ENCODE measurements at regions not wholly inside any gene's neighbourhood (a gene's known extent, or its start where the extent isn't known, plus 50 kb on each side); places are given as distances from the start of the nearest gene placed in this dataset.
A peak's percentile ranks its signal among the peaks of the same experiment; 100 is the strongest.
"Not testable (repeated sequence)": the region's sequence is repeated elsewhere in the genome, so short reads cannot be mapped to it uniquely, and the experiment has no call there.

GRCh38 chrX:151042842-151043241 is 59.7 kb downstream of the HMGB3 start:
- 45% methylated on average over 2 of the region's 2 CpGs for WGBS (ENCODE audit: insufficient coverage, low coverage, low lambda C conversion rate, missing lambda C conversion rate)
- DNase-seq: no peak
- H3K4me3 ChIP-seq: no peak overlapping the region
- TF ChIP-seq CTCF (IDR thresholded peaks at IDR 0.05) (no peak), POLR2A (IDR thresholded peaks at IDR 0.05) (no peak)
- H3K27me3 ChIP-seq: no peaks in the 10 kb centered on the region
- peak in 2 of 4 donors; percentile 42 to 52 for ATAC-seq
- H3K4me1 ChIP-seq: no peaks in the 10 kb centered on the region
- H3K36me3 ChIP-seq: no peaks in the 10 kb centered on the region
- H3K27ac ChIP-seq: no peak overlapping the region
- intact Hi-C loops (cut with DNase I): no loop called here
- no peaks in the 10 kb centered on the region for H3K9me3 ChIP-seq

GRCh38 chrX:151066373-151066772 is 83.2 kb downstream of the HMGB3 start:
- DNase-seq; H3K9me3 ChIP-seq; intact Hi-C loops (cut with DNase I); H3K36me3 ChIP-seq; H3K27me3 ChIP-seq; H3K4me1 ChIP-seq; ATAC-seq; H3K27ac ChIP-seq; H3K4me3 ChIP-seq: not testable (repeated sequence)
- 65% methylated on average over 2 of the region's 3 CpGs for WGBS (ENCODE audit: insufficient coverage, low coverage, low lambda C conversion rate, missing lambda C conversion rate)

GRCh38 chrX:151073767-151074166 is 90.6 kb downstream of the HMGB3 start:
- intact Hi-C loops (cut with DNase I): no loop called here
- no peaks in the 10 kb centered on the region for H3K27me3 ChIP-seq
- H3K4me1 ChIP-seq: no peaks in the 10 kb centered on the region
- ATAC-seq (no peak), DNase-seq (no peak)
- no peak overlapping the region for H3K4me3 ChIP-seq
- H3K36me3 ChIP-seq: no peaks in the 10 kb centered on the region
- H3K27ac ChIP-seq: no peak overlapping the region
- H3K9me3 ChIP-seq: no peaks in the 10 kb centered on the region
- 88% methylated on average over 2 of the region's 12 CpGs for WGBS (ENCODE audit: insufficient coverage, low coverage, low lambda C conversion rate, missing lambda C conversion rate)
- no peak for TF ChIP-seq CTCF (IDR thresholded peaks at IDR 0.05)
- TF ChIP-seq POLR2A (IDR thresholded peaks at IDR 0.05): no peak

GRCh38 chrX:151081016-151081415 is 95.4 kb upstream of the GPR50 start:
- no peaks in the 10 kb centered on the region for H3K36me3 ChIP-seq
- no peak overlapping the region for H3K4me3 ChIP-seq
- H3K4me1 ChIP-seq: peaks cover 0 to 17% (median 2%) of the 10 kb centered on the region in 4 donors
- no peaks in the 10 kb centered on the region for H3K9me3 ChIP-seq
- H3K27me3 ChIP-seq: no peaks in the 10 kb centered on the region
- DNase-seq (no peak), ATAC-seq (no peak)
- TF ChIP-seq POLR2A (IDR thresholded peaks at IDR 0.05) (no peak), CTCF (IDR thresholded peaks at IDR 0.05) (no peak)
- no peak overlapping the region for H3K27ac ChIP-seq
- intact Hi-C loops (cut with DNase I): loop anchor here (5.0 kb wide), 1 partner anchor 309 kb away; no protein-coding TSS in a partner anchor
- WGBS (ENCODE audit: insufficient coverage, low coverage, low lambda C conversion rate, missing lambda C conversion rate): 79% methylated on average over 9 of the region's 9 CpGs

- Histone ChIP-seq H3K36me3 (no peaks in the 10 kb centered on the region), H3K9me3 (no peaks in the 10 kb centered on the region), H3K4me3 (peak overlapping the region in 1 of 3 donors; percentile 38), H3K27me3 (no peaks in the 10 kb centered on the region), H3K4me1 (peaks cover 0 to 17% (median 2%) of the 10 kb centered on the region in 4 donors), H3K27ac (no peak overlapping the region)
- ATAC-seq (peak; percentile 92 to 95 (median 94)), DNase-seq (peak; percentile 66 to 73 (median 71))
- TF ChIP-seq CTCF (IDR thresholded peaks at IDR 0.05) (peak; percentile 89 to 96 (median 91)), POLR2A (IDR thresholded peaks at IDR 0.05) (no peak)
- intact Hi-C loops (cut with DNase I): loop anchor here (5.0 kb wide), 1 partner anchor 310 kb away; no protein-coding TSS in a partner anchor
- WGBS (ENCODE audit: insufficient coverage, low coverage, low lambda C conversion rate, missing lambda C conversion rate): 18% methylated on average over 17 of the region's 41 CpGs
These were observed 94.1 kb upstream of the GPR50 start for GRCh38 chrX:151082077-151082948.

Data from right lobe of liver (tissue), 6 donors.